Kidney epithelial cell (primary cell): ENCODE measurements at regions not wholly inside any gene's neighbourhood (a gene's known extent, or its start where the extent isn't known, plus 50 kb on each side); places are given as distances from the start of the nearest gene placed in this dataset.

Source experiments
- DNase-seq: peaks from one replicate; pipeline ENCODE4 v3.0.0-alpha.2; 2010; ENCODE audit warnings: low read depth
- H3K27me3 ChIP-seq: 2 replicates; pipeline ENCODE4 v1.6.0; 2011; ENCODE audit warnings: low read length; ENCODE audit not compliant: control insufficient read depth, insufficient read depth
- H3K36me3 ChIP-seq: 2 replicates; pipeline ENCODE4 v1.5.1; 2011; ENCODE audit warnings: low read length; ENCODE audit not compliant: control insufficient read depth, insufficient read depth
- H3K4me3 ChIP-seq: 2 replicates; pipeline ENCODE4 v1.5.1; 2011; ENCODE audit warnings: low read depth, mild to moderate bottlenecking, control low read depth, low read length
- CTCF ChIP-seq: IDR thresholded peaks from 2 replicates; pipeline ENCODE4 v1.5.1; 2011; ENCODE audit warnings: mild to moderate bottlenecking, moderate library complexity, low read length, control low read depth, inconsistent platforms; ENCODE audit not compliant: insufficient read depth, poor library complexity, severe bottlenecking

DNA sequence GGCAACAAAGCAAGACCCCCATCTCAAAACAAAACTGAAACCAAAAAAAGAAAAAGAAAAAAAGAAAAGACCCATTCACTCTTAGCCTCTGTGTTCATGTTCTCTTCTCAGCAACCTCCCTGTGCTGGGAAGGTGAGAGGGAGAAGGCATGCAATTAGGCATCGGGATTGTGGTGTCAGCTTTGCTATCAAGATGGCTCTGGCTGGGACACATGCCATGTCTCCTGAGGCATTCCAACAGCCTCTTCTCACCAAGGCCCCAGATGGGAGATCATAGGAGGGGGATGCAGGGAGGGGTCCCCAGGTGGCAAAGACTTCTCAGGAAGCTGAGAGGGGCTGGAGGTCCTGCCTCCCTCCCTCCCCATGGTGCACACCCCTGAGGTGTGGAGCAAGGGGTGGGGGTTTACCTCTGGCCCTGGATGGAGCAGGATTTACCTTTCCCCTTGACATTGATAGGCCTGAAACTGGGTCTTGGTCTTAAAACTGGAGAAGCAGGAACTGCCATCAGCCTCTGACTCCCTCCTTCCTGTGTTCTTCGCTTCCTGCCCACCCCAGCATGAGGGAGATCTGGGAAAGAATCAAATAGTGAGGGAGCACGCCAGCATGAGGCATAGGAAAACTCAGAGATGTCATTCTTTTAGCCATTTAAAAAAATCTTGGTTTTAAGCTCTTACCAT is 96.2 kb upstream of the DUSP5 start:
- DNase-seq, result no peak
- TF ChIP-seq CTCF, result no peak
- H3K27me3 ChIP-seq, result no peaks in the 10 kb centered on the region

GRCh38 chr10:110402077-110402416 is 95.7 kb upstream of the DUSP5 start:
- Histone ChIP-seq H3K4me3 (no peak overlapping the region), H3K36me3 (no peaks in the 10 kb centered on the region), H3K27me3 (no peaks in the 10 kb centered on the region)
- no peak for TF ChIP-seq CTCF
- no peak for DNase-seq

More for the DNA sequence above, 96.2 kb upstream of the DUSP5 start:
- H3K4me3 ChIP-seq, result no peak overlapping the region
- no peaks in the 10 kb centered on the region for H3K36me3 ChIP-seq

DNA sequence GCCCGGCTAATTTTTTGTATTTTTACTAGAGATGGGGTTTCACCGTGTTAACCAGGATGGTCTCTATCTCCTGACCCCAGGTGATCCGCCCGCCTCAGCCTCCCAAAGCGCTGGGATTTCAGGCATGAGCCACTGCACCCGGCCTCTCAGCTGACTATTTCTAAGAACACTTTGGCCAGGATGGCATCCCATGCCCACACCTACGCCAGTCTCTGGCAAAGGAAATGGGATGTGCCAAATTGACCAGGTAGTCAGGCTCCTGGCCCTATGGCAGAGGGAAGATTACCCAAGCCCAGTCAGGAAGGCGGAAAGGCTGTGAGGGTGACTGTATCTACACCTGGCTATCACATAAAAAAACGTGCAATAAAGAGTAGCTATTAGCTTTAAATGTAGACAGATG is 94.1 kb upstream of the DUSP5 start:
- Histone ChIP-seq H3K27me3 (no peaks in the 10 kb centered on the region), H3K36me3 (no peaks in the 10 kb centered on the region), H3K4me3 (no peak overlapping the region)
- TF ChIP-seq CTCF, result no peak
- DNase-seq, result no peak

- DNase-seq, result no peak
- Histone ChIP-seq H3K36me3 (no peaks in the 10 kb centered on the region), H3K4me3 (no peak overlapping the region), H3K27me3 (no peaks in the 10 kb centered on the region)
- TF ChIP-seq CTCF, result no peak
Measured at GRCh38 chr10:110404413-110404812, 93.3 kb upstream of the DUSP5 start.

GRCh38 chr10:110404825-110405224 is 92.9 kb upstream of the DUSP5 start:
- no peak for DNase-seq
- TF ChIP-seq CTCF, result no peak
- H3K4me3 ChIP-seq, result no peak overlapping the region
- H3K27me3 ChIP-seq, result no peaks in the 10 kb centered on the region
- H3K36me3 ChIP-seq, result no peaks in the 10 kb centered on the region

DNA sequence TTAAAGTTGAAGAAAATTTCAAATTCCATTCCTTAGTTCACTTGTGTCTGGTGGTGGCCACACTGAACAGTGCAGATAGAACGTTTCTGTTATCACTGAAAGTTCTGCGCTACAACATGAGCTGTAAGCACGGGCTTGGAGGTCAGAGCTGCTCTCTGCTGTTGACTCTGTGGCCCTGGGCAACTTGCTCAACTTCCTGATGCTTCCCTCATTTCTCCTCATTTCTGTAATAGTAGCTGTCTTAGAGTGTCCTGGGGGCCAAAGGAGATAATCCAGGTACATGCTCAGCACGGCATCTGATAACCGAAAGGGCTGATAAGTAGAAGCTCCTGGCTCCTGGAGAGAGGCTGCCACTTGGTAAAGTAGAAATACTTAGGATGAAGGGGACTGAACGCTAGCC is 92.3 kb upstream of the DUSP5 start:
- H3K36me3 ChIP-seq, result no peaks in the 10 kb centered on the region
- H3K27me3 ChIP-seq, result no peaks in the 10 kb centered on the region
- TF ChIP-seq CTCF, result no peak
- H3K4me3 ChIP-seq, result no peak overlapping the region
- DNase-seq, result no peak
